OCI-LY7 (cell line): ENCODE measurements at regions not wholly inside any gene's neighbourhood (a gene's known extent, or its start where the extent isn't known, plus 50 kb on each side); places are given as distances from the start of the nearest gene placed in this dataset.

Experiments
- EZH2phosphoT487 ChIP-seq: fragments of 200-600 bp; sonication (generic); IDR thresholded peaks from 2 replicates; pipeline ENCODE4 v1.6.1; 2018; ENCODE audit warnings: low read depth, borderline replicate concordance, mild to moderate bottlenecking, mixed run types, antibody characterized with exemption, low read length, moderate library complexity, mixed read lengths
- TF ChIP-seq, protein P1 (sequence below): fragments of 200-600 bp; sonication (generic); conservative IDR thresholded peaks from 2 replicates; pipeline ENCODE4 v1.5.1; 2014; ENCODE audit warnings: mild to moderate bottlenecking, antibody characterized with exemption, low read length, moderate library complexity, mixed read lengths

- TF ChIP-seq, protein P1, sequence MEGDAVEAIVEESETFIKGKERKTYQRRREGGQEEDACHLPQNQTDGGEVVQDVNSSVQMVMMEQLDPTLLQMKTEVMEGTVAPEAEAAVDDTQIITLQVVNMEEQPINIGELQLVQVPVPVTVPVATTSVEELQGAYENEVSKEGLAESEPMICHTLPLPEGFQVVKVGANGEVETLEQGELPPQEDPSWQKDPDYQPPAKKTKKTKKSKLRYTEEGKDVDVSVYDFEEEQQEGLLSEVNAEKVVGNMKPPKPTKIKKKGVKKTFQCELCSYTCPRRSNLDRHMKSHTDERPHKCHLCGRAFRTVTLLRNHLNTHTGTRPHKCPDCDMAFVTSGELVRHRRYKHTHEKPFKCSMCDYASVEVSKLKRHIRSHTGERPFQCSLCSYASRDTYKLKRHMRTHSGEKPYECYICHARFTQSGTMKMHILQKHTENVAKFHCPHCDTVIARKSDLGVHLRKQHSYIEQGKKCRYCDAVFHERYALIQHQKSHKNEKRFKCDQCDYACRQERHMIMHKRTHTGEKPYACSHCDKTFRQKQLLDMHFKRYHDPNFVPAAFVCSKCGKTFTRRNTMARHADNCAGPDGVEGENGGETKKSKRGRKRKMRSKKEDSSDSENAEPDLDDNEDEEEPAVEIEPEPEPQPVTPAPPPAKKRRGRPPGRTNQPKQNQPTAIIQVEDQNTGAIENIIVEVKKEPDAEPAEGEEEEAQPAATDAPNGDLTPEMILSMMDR, result no peak
- no peak for TF ChIP-seq EZH2phosphoT487
Measured at GRCh38 chr2:239893236-239893515, 132.0 kb downstream of the NDUFA10 start.
